GM23338 (cell line): ENCODE measurements at regions not wholly inside any gene's neighbourhood (a gene's known extent, or its start where the extent isn't known, plus 50 kb on each side); places are given as distances from the start of the nearest gene placed in this dataset.

ENCODE experiments used
- ATAC-seq: fragments of 200-7000 bp; cut with Tn5 transposase; 3 replicates; pipeline ENCODE4 v1.9.1; 2020
- DNase-seq: peaks from one replicate; pipeline ENCODE4 v3.0.0-alpha.2; 2015; ENCODE audit warnings: low spot score
- H2AFZ ChIP-seq: fragments of 200-600 bp; sonication (generic); 2 replicates; pipeline ENCODE4 v1.8.0; 2016; ENCODE audit warnings: antibody characterized with exemption, mild to moderate bottlenecking, moderate library complexity
- H3F3A ChIP-seq: fragments of 200-600 bp; sonication (generic); replicated peaks from 2 replicates; pipeline ENCODE4 v1.8.0; 2017; ENCODE audit warnings: antibody characterized with exemption, mixed run types, low read depth
- H3K27ac ChIP-seq: fragments of 200-600 bp; sonication (generic); 2 replicates; pipeline ENCODE4 v1.6.1; 2016; ENCODE audit warnings: low read depth
- H3K27me3 ChIP-seq: fragments of 200-600 bp; sonication (generic); 2 replicates; pipeline ENCODE4 v1.8.0; 2016; ENCODE audit warnings: mild to moderate bottlenecking, mixed run types, moderate library complexity; ENCODE audit not compliant: insufficient read depth
- H3K36me3 ChIP-seq: fragments of 200-600 bp; sonication (generic); 2 replicates; pipeline ENCODE4 v1.8.0; 2016; ENCODE audit warnings: mild to moderate bottlenecking; ENCODE audit not compliant: insufficient read depth
- H3K4me1 ChIP-seq: fragments of 200-600 bp; sonication (generic); 2 replicates; pipeline ENCODE4 v1.8.0; 2016; ENCODE audit warnings: mild to moderate bottlenecking, moderate library complexity; ENCODE audit not compliant: insufficient read depth
- H3K4me2 ChIP-seq: fragments of 200-600 bp; sonication (generic); 2 replicates; pipeline ENCODE4 v1.7.1; 2017; ENCODE audit warnings: mixed run types
- H3K4me3 ChIP-seq: fragments of 200-600 bp; sonication (generic); 2 replicates; pipeline ENCODE4 v1.6.1; 2016; ENCODE audit warnings: mixed run types
- H3K79me2 ChIP-seq: fragments of 200-600 bp; sonication (generic); replicated peaks from 2 replicates; pipeline ENCODE4 v1.8.0; 2017; ENCODE audit warnings: mild to moderate bottlenecking; ENCODE audit not compliant: insufficient read depth
- H3K9me2 ChIP-seq: fragments of 200-600 bp; sonication (generic); 2 replicates; pipeline ENCODE4 v1.8.0; 2017; ENCODE audit not compliant: insufficient read depth
- H4K20me1 ChIP-seq: fragments of 200-600 bp; sonication (generic); replicated peaks from 2 replicates; pipeline ENCODE4 v1.8.0; 2017; ENCODE audit warnings: mild to moderate bottlenecking; ENCODE audit not compliant: insufficient read depth
- H3K27ac Mint-ChIP-seq: 2 replicates; pipeline ENCODE4 v1.8.0; 2020; ENCODE audit warnings: inconsistent platforms, mild to moderate bottlenecking, moderate library complexity, mixed read lengths
- H3K27me3 Mint-ChIP-seq: 3 replicates; pipeline ENCODE4 v1.8.0; 2022; ENCODE audit warnings: low read depth, mild to moderate bottlenecking, moderate library complexity, mixed read lengths, inconsistent platforms; ENCODE audit not compliant: insufficient read depth, poor library complexity
- H3K36me3 Mint-ChIP-seq: 3 replicates; pipeline ENCODE4 v1.8.0; 2021; ENCODE audit warnings: low read depth, mild to moderate bottlenecking, inconsistent platforms, moderate library complexity, mixed read lengths
- H3K4me1 Mint-ChIP-seq: 3 replicates; pipeline ENCODE4 v1.8.0; 2020; ENCODE audit warnings: mild to moderate bottlenecking, inconsistent platforms, mixed read lengths
- H3K4me3 Mint-ChIP-seq: 3 replicates; pipeline ENCODE4 v1.8.0; 2021; ENCODE audit warnings: moderate library complexity, mild to moderate bottlenecking, inconsistent platforms, mixed read lengths
- H3K9me3 Mint-ChIP-seq: 3 replicates; pipeline ENCODE4 v1.8.0; 2020; ENCODE audit warnings: moderate library complexity, mild to moderate bottlenecking, inconsistent platforms, mixed read lengths
- CTCF ChIP-seq, 2 experiments: fragments of 200-600 bp in 1 of 2; sonication (generic) in 1 of 2; conservative IDR thresholded peaks; 2 replicates each; pipeline versions ENCODE4 v1.5.1 to v1.6.1; 2016 to 2017; ENCODE audit warnings: antibody characterized with exemption in 2 of 2, low read depth in 2 of 2, mild to moderate bottlenecking in 2 of 2, moderate library complexity in 1 of 2
- EZH2 ChIP-seq: fragments of 200-600 bp; sonication (generic); IDR thresholded peaks from one replicate; pipeline ENCODE4 v1.8.0; 2017; ENCODE audit warnings: antibody characterized with exemption, mild to moderate bottlenecking, low read depth; ENCODE audit not compliant: unreplicated experiment
- EZH2phosphoT487 ChIP-seq: fragments of 200-600 bp; sonication (generic); IDR thresholded peaks from one replicate; pipeline ENCODE4 v1.8.1; 2018; ENCODE audit warnings: antibody characterized with exemption; ENCODE audit not compliant: unreplicated experiment
- NANOG ChIP-seq: IDR thresholded peaks from 2 replicates; pipeline ENCODE4 v1.6.1; 2016; ENCODE audit warnings: antibody characterized with exemption, borderline replicate concordance
- ZNF114 ChIP-seq: fragments of 250-450 bp; sonication (Bioruptor Pico); IDR thresholded peaks from 2 replicates; pipeline ENCODE4 v1.5.0; 2020; ENCODE audit warnings: mild to moderate bottlenecking, moderate library complexity
- ZNF331 ChIP-seq: fragments of 250-450 bp; sonication (Bioruptor Pico); IDR thresholded peaks from 2 replicates; pipeline ENCODE4 v1.5.0; 2020; ENCODE audit warnings: low read depth, mild to moderate bottlenecking, moderate library complexity
- TF ChIP-seq, protein P1 (sequence below): IDR thresholded peaks from 2 replicates; pipeline ENCODE4 v1.6.1; 2016; ENCODE audit warnings: antibody characterized with exemption

GRCh38 chr7:128154504-128154903, 86.6 kb upstream of the LEP start:
- Mint-ChIP-seq H3K9me3 (no peaks in the 10 kb centered on the region), H3K27me3 (peaks cover 14% of the 10 kb centered on the region)
- peak; percentile 73 for ATAC-seq

DNA sequence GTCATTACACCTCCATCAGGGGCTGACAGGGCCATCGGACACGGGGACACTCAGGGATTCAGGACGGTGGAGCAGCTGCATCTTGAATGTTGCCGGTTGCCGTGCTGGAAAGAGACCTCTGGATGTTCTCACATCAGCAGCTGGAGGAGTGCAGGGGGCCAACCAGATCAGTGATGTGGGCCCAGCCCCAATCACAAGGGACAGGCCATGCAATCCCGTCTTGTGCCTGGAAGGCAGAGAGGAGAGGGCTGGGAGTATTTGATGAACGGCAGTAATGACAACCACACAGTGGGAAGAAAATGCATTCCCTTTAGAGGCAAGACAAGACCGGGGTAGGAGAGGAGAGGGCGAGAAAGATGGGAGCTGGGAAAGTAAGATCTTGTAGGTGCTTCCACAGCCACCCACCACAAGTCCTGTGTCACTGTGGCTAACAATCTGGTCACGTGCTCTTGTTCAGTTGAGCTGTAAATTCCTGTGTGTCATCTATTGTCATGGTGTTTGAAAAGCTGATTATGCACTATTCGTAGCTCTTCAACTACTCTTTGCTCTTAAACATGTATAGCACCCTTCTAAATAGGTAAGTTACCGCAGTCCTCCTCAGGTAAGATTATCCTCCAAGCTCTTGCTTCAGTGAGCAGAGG, 85.9 kb upstream of the LEP start:
- DNase-seq, result peak; percentile 28
- H3K27me3 Mint-ChIP-seq, result peaks cover 15% of the 10 kb centered on the region
- no peaks in the 10 kb centered on the region for H3K36me3 ChIP-seq
- H3K27ac ChIP-seq, result no peak overlapping the region
- no peak overlapping the region; the same call in 1 of the 2 replicates for H3K27ac Mint-ChIP-seq
- no peak overlapping the region for H3K4me3 ChIP-seq
- peak; percentile 84 for ATAC-seq
- H3K4me3 Mint-ChIP-seq, result no peak overlapping the region
- H3F3A ChIP-seq, result no peaks in the 10 kb centered on the region
- peaks cover 23% of the 10 kb centered on the region for H3K4me1 Mint-ChIP-seq
- no peaks in the 10 kb centered on the region for H4K20me1 ChIP-seq
- H3K9me3 Mint-ChIP-seq, result no peaks in the 10 kb centered on the region
- H2AFZ ChIP-seq, result no peak overlapping the region
- peak overlapping the region; percentile 61 for H3K4me2 ChIP-seq
- H3K36me3 Mint-ChIP-seq, result no peaks in the 10 kb centered on the region
- H3K4me1 ChIP-seq, result peaks cover 22% of the 10 kb centered on the region
- H3K79me2 ChIP-seq, result no peaks in the 10 kb centered on the region
- no peak for TF ChIP-seq CTCF (conservative IDR thresholded peaks at IDR 0.05; ENCODE audit: low read depth in 2 of 2)
- H3K9me2 ChIP-seq, result no peaks in the 10 kb centered on the region
- peaks cover 13% of the 10 kb centered on the region; the same call in 1 of the 2 replicates for H3K27me3 ChIP-seq

More at GRCh38 chr7:128154504-128154903, 86.6 kb upstream of the LEP start:
- no peak overlapping the region for H3K4me3 Mint-ChIP-seq
- Histone ChIP-seq H3K4me2 (peak overlapping the region; percentile 61), H3K9me2 (no peaks in the 10 kb centered on the region), H3K79me2 (no peaks in the 10 kb centered on the region), H3K36me3 (no peaks in the 10 kb centered on the region), H3K4me1 (peaks cover 22% of the 10 kb centered on the region), H3K4me3 (no peak overlapping the region), H2AFZ (no peak overlapping the region), H3K27ac (no peak overlapping the region), H3K27me3 (peaks cover 13% of the 10 kb centered on the region; the same call in 1 of the 2 replicates), H3F3A (no peaks in the 10 kb centered on the region), H4K20me1 (no peaks in the 10 kb centered on the region)
- no peaks in the 10 kb centered on the region for H3K36me3 Mint-ChIP-seq
- peaks cover 23% of the 10 kb centered on the region for H3K4me1 Mint-ChIP-seq
- peak in 1 of 2 experiments; percentile 21; a peak in 2 of 4 replicates for TF ChIP-seq CTCF (conservative IDR thresholded peaks at IDR 0.05; ENCODE audit: low read depth in 2 of 2)
- TF ChIP-seq, protein P1, sequence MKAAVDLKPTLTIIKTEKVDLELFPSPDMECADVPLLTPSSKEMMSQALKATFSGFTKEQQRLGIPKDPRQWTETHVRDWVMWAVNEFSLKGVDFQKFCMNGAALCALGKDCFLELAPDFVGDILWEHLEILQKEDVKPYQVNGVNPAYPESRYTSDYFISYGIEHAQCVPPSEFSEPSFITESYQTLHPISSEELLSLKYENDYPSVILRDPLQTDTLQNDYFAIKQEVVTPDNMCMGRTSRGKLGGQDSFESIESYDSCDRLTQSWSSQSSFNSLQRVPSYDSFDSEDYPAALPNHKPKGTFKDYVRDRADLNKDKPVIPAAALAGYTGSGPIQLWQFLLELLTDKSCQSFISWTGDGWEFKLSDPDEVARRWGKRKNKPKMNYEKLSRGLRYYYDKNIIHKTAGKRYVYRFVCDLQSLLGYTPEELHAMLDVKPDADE, result no peak
- DNase-seq, result peak; percentile 36
- H3K27ac Mint-ChIP-seq, result no peak overlapping the region

DNA sequence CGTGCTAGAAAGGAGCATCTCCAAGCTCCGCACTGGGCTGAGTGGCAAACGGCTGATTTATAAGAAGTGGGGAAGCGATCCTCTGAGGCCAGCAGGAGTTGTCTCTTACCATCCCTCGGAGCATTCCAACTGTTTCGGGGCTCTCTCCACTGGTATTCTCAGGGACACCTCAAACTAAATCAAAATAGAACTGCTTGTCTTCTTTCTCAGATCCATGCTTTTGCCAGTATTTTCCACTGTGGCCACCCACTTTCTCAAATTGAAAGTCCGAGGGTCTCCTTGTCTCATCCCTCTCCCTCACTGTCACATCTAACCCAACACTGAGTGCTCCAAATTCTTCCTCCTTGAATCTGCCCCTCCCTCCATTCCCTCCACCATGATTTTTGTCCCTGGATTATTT, 83.2 kb upstream of the LEP start:
- Histone ChIP-seq H3K4me2 (no peak overlapping the region), H3K36me3 (no peaks in the 10 kb centered on the region), H3K4me1 (peaks cover 22% of the 10 kb centered on the region), H3K27me3 (peaks cover 20% of the 10 kb centered on the region; the same call in 1 of the 2 replicates), H3K4me3 (no peak overlapping the region), H4K20me1 (no peaks in the 10 kb centered on the region), H3F3A (no peaks in the 10 kb centered on the region), H3K9me2 (peaks cover 4% of the 10 kb centered on the region; the same call in 1 of the 2 replicates), H3K79me2 (no peaks in the 10 kb centered on the region), H3K27ac (no peak overlapping the region), H2AFZ (no peak overlapping the region)
- ATAC-seq, result no peak
- Mint-ChIP-seq H3K36me3 (no peaks in the 10 kb centered on the region), H3K27me3 (peaks cover 19% of the 10 kb centered on the region), H3K4me3 (no peak overlapping the region), H3K9me3 (no peaks in the 10 kb centered on the region), H3K4me1 (peaks cover 23% of the 10 kb centered on the region), H3K27ac (no peak overlapping the region)
- DNase-seq, result no peak
- TF ChIP-seq ZNF114 (no peak), EZH2phosphoT487 (no peak), EZH2 (no peak), NANOG (no peak), CTCF (conservative IDR thresholded peaks at IDR 0.05; ENCODE audit: low read depth in 2 of 2) (no peak), ZNF331 (CRISPR knock-in tag) (no peak)
